Cerebellar cortex (tissue), 1 donor: ENCODE measurements at regions not wholly inside any gene's neighbourhood (a gene's known extent, or its start where the extent isn't known, plus 50 kb on each side); places are given as distances from the start of the nearest gene placed in this dataset.
"Not testable (repeated sequence)": the region's sequence is repeated elsewhere in the genome, so short reads cannot be mapped to it uniquely, and the experiment has no call there.

ENCODE experiments used
- DNase-seq: peaks from one replicate; pipeline ENCODE4 v3.0.0-alpha.2; 2015; ENCODE audit warnings: low spot score

- peak; percentile 84 for DNase-seq
Observed at GRCh38 chr1:184854496-184855140, 100.0 kb upstream of the EDEM3 start.

GRCh38 chr1:184854036-184854435, 99.4 kb upstream of the EDEM3 start:
- DNase-seq: no peak

GRCh38 chr1:184851822-184852746, 97.4 kb upstream of the EDEM3 start:
- no peak for DNase-seq

GRCh38 chr1:184843732-184844495, 89.3 kb upstream of the EDEM3 start:
- DNase-seq: no peak

- DNase-seq: no peak
Observed at GRCh38 chr1:184840596-184840995, 85.9 kb upstream of the EDEM3 start.

- DNase-seq: peak; percentile 67
Observed at GRCh38 chr1:184838504-184838951, 83.9 kb upstream of the EDEM3 start.

- no peak for DNase-seq
Observed at GRCh38 chr1:184836934-184837895, 82.6 kb upstream of the EDEM3 start.

GRCh38 chr1:184836141-184836540, 81.5 kb upstream of the EDEM3 start:
- no peak for DNase-seq

GRCh38 chr1:184833994-184834393, 79.3 kb upstream of the EDEM3 start:
- not testable (repeated sequence) for DNase-seq

- no peak for DNase-seq
Observed at GRCh38 chr1:184832517-184832916, 77.9 kb upstream of the EDEM3 start.

- DNase-seq: not testable (repeated sequence)
Observed at GRCh38 chr1:184829496-184829895, 74.8 kb upstream of the EDEM3 start.

GRCh38 chr1:184828369-184828717, 73.7 kb upstream of the EDEM3 start:
- no peak for DNase-seq

GRCh38 chr1:184827600-184828368, 73.1 kb upstream of the EDEM3 start:
- no peak for DNase-seq

- DNase-seq: peak; percentile 12
Observed at GRCh38 chr1:184826001-184826400, 71.3 kb upstream of the EDEM3 start.

- DNase-seq: no peak
Observed at GRCh38 chr1:184825571-184825970, 70.9 kb upstream of the EDEM3 start.

- no peak for DNase-seq
Observed at GRCh38 chr1:184824691-184825323, 70.1 kb upstream of the EDEM3 start.

- DNase-seq: no peak
Observed at GRCh38 chr1:184823080-184823479, 68.4 kb upstream of the EDEM3 start.

GRCh38 chr1:184822267-184822666, 67.6 kb upstream of the EDEM3 start:
- DNase-seq: peak; percentile 36

GRCh38 chr1:184821658-184822057, 67.0 kb upstream of the EDEM3 start:
- no peak for DNase-seq

- no peak for DNase-seq
Observed at GRCh38 chr1:184820956-184821355, 66.3 kb upstream of the EDEM3 start.
